Erythroblast (primary cell): ENCODE measurements at regions not wholly inside any gene's neighbourhood (a gene's known extent, or its start where the extent isn't known, plus 50 kb on each side); places are given as distances from the start of the nearest gene placed in this dataset.

ENCODE experiments used
- GATA1 ChIP-seq: IDR thresholded peaks from 2 replicates; pipeline ENCODE4 v1.6.1; 2011; ENCODE audit warnings: low read depth, mild to moderate bottlenecking, control low read depth, low read length, moderate library complexity
- POLR2A ChIP-seq: IDR thresholded peaks from 2 replicates; pipeline ENCODE4 v1.6.1; 2011; ENCODE audit warnings: mild to moderate bottlenecking, low read length

- TF ChIP-seq POLR2A (no peak), GATA1 (no peak)
Observed at GRCh38 chr10:62590306-62590705, 214.2 kb upstream of the ADO start.
